ENCODE measurements at regions not wholly inside any gene's neighbourhood (a gene's known extent, or its start where the extent isn't known, plus 50 kb on each side); places are given as distances from the start of the nearest gene placed in this dataset.

- intact Hi-C loops (cut with DNase I) = no loop called here
- Histone ChIP-seq H3K4me3 (no peak overlapping the region), H3K27ac (no peak overlapping the region), H3K27me3 (no peaks in the 10 kb centered on the region), H3K36me3 (no peaks in the 10 kb centered on the region), H3K4me1 (no peaks in the 10 kb centered on the region), H3K9me3 (no peaks in the 10 kb centered on the region)
- no peak for TF ChIP-seq CTCF (IDR thresholded peaks at IDR 0.05)
- DNase-seq (ENCODE audit: low spot score in 2 of 2) = no peak
Observed at GRCh38 chr11:130796828-130797227, 119.5 kb downstream of the SNX19 start.

GRCh38 chr11:130798280-130798679 lies 118.0 kb downstream of the SNX19 start:
- TF ChIP-seq CTCF (IDR thresholded peaks at IDR 0.05) = no peak
- DNase-seq (ENCODE audit: low spot score in 2 of 2) = no peak
- no peak overlapping the region for H3K4me3 ChIP-seq
- no peaks in the 10 kb centered on the region for H3K27me3 ChIP-seq
- H3K4me1 ChIP-seq = no peaks in the 10 kb centered on the region
- intact Hi-C loops (cut with DNase I) = no loop called here
- H3K27ac ChIP-seq = no peak overlapping the region
- no peaks in the 10 kb centered on the region for H3K9me3 ChIP-seq
- no peaks in the 10 kb centered on the region for H3K36me3 ChIP-seq

GRCh38 chr11:130798801-130799200 lies 117.5 kb downstream of the SNX19 start:
- no peak for DNase-seq (ENCODE audit: low spot score in 2 of 2)
- Histone ChIP-seq H3K27ac (no peak overlapping the region), H3K27me3 (no peaks in the 10 kb centered on the region), H3K4me3 (no peak overlapping the region), H3K9me3 (no peaks in the 10 kb centered on the region), H3K36me3 (no peaks in the 10 kb centered on the region), H3K4me1 (no peaks in the 10 kb centered on the region)
- TF ChIP-seq CTCF (IDR thresholded peaks at IDR 0.05) = no peak
- intact Hi-C loops (cut with DNase I) = no loop called here

- no peaks in the 10 kb centered on the region for H3K9me3 ChIP-seq
- no peak for TF ChIP-seq CTCF (IDR thresholded peaks at IDR 0.05)
- H3K4me3 ChIP-seq = no peak overlapping the region
- DNase-seq (ENCODE audit: low spot score in 2 of 2) = no peak
- no peak overlapping the region for H3K27ac ChIP-seq
- no peaks in the 10 kb centered on the region for H3K4me1 ChIP-seq
- no peaks in the 10 kb centered on the region for H3K36me3 ChIP-seq
- intact Hi-C loops (cut with DNase I) = no loop called here
- no peaks in the 10 kb centered on the region for H3K27me3 ChIP-seq
Observed at GRCh38 chr11:130801333-130802122, 114.8 kb downstream of the SNX19 start.

- Histone ChIP-seq H3K27ac (no peak overlapping the region), H3K36me3 (no peaks in the 10 kb centered on the region), H3K4me1 (no peaks in the 10 kb centered on the region), H3K9me3 (no peaks in the 10 kb centered on the region), H3K27me3 (no peaks in the 10 kb centered on the region), H3K4me3 (no peak overlapping the region)
- no peak for DNase-seq (ENCODE audit: low spot score in 2 of 2)
- no peak for TF ChIP-seq CTCF (IDR thresholded peaks at IDR 0.05)
- intact Hi-C loops (cut with DNase I) = no loop called here
Observed at GRCh38 chr11:130802567-130802966, 113.7 kb downstream of the SNX19 start.
